NOMO-1 treated with dmso at 0.1 percent for 144 hours (cell line): ENCODE measurements at regions not wholly inside any gene's neighbourhood (a gene's known extent, or its start where the extent isn't known, plus 50 kb on each side); places are given as distances from the start of the nearest gene placed in this dataset.

Experiments used
- DNase-seq: peaks from one replicate; lab custom pipeline; 2025; ENCODE audit not compliant: unreplicated experiment; lab: John Stamatoyannopoulos, UW

DNA sequence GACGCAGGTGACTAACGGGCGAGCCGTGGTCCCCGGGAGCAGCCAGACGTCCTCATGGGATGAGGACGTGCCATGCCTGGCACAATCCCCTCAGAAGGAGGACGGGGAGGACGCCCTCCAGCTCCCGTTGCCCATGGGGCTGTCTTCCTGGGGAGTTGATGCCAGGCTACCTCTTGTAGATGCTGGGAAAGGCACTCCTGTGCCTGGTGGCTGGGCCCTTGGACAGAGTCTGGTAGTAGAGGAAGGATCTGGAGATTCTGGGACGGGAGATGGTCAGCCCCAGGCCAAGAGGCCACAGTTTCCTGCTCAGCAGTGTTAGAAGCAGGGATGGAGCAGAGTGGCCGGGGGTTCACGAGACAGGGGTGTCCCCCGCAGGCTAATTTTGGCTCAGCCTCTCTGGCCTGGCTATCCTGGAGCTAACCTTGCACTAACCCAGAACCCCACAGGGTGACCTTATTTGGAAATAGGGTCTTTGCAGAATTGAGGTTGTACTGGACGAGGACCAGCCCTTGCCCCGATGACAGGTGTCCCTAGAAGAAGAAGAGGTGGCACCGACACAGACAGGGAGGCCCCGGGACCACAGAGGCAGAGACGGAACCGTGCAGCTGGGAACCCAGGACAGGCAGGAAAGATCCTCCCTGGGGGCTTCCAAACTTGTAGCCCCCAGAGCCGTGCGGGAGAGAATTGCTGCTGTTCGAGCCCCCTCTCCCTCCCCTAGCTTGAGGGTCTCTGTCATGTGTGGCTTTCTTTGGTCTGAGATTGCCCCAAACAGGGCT lies 50.1 kb upstream of the ADRA2C start:
- no peak for DNase-seq

- DNase-seq, result no peak
These were observed 50.9 kb upstream of the ADRA2C start for GRCh38 chr4:3715061-3715854.

- no peak for DNase-seq
These were observed 51.6 kb upstream of the ADRA2C start for GRCh38 chr4:3714642-3715001.

- no peak for DNase-seq
These were observed 52.2 kb upstream of the ADRA2C start for GRCh38 chr4:3713817-3714641.

GRCh38 chr4:3713346-3713745 lies 52.8 kb upstream of the ADRA2C start:
- no peak for DNase-seq

GRCh38 chr4:3712936-3713335 lies 53.2 kb upstream of the ADRA2C start:
- no peak for DNase-seq

- no peak for DNase-seq
These were observed 53.9 kb upstream of the ADRA2C start for GRCh38 chr4:3712112-3712805.

DNA sequence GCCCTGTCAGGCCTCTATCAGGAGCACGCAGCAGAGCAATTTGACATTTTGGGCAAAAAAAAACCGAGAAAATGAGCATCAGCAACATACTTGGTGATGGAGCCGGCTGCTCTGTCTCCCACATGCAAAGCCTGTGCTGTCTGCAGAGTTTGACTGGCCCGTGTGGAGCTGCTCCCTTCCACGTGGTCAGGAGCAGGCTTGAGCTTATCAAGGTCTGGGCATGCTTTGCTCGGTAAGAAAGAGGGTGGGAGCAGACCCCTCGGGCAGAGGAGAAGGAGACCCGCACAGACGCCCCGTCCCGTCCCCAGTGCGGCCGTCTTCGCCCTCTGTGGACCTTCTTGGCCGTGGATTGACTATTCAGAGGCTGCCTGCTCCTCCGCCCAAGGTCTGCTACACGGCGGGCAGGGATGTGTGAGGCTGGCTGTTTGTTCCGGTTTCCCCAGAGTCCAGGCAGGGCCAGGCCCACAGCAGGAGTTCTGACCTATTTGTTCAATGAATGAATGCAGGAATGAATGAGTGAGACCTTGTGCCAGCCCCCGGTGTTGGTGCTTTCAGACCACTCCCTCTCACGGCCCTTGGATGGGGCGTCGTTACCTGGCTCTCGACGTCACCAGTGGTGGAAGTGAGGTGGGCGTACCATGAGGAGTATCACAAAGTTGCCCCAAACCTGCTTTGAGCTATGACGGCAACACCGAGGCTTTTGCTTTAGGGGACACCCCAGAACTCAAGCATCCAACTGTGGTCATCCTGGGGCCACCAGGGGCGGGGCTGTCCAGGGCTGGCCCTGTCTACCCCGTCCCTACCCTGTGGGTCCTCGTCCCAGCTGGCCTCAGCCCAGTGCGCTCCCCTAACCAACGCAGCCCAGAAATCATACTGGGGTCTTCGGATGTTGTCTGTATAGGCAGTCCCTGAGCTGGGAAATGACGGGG lies 54.7 kb upstream of the ADRA2C start:
- DNase-seq, result no peak

DNA sequence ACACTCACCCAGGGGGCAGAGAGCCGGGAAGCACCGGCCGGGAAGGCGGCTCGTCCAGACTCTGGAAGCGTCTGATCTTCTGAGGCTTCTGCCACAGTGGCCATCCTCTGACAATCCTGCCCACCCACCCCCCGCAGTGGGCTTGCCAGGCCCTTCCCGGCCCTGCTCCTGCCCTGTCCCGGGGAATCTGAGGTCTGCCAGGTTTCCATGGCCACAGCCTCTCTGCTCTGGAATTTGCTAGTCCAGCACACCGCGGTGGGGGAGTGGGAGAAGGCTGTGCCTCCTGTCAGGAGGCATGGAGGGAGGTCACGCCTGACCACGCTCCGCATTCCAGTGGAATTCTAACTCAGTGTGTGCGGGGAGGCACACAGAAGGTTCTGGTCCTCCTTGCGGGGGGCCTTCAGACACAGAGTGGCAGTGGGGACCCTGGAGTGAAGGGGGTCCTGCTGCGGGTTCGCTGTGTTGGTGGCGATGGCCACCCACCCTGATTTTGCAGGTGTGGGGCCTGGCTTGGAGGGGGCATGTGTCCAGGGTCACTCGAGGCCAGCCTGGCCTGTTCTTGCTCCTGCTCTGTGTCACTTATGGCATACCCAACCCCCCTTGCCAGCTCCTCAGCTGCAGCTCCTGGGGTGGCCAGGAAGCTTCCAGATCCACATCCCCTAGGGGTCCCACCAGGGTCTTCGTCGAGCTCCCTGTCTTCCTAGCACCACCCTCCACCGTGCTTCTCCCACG lies 55.6 kb upstream of the ADRA2C start:
- DNase-seq, result no peak

- DNase-seq, result no peak
These were observed 56.2 kb upstream of the ADRA2C start for GRCh38 chr4:3709846-3710441.

DNA sequence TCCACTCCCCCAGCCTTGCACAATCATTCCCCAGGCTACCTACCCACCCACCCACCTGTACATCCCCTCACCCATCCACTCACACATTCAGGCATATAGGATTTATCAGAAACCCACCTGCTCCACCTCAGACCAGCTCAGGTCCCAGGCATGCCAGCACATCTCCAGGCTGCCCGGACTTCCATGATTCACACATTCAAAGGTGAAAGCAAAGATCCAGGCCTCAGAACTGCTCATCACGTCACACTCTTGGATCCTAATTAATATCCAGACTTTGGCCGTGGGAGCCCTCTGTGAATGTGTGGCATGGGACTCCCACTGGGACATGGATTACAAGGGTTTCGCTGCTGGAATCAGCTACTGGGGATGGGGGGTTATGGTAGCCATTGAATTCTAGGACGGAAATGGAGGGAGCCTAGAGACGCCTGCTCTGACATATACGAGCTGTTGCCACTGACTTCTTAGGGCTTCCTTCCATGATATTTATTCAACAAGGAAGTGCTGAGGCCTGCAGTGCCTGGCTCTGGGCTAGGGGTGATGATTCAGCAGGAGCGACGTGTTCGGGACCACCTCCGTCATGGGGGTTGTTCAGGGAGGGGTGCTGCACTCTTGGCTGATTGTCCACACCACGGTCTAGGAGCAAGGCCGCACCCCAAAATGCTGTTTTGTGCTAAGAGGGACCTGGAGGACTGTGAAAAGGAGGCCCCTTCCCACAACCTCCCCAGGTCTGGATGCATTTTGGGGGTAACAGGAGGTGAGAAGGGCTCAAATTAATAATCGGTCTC lies 56.9 kb upstream of the ADRA2C start:
- DNase-seq, result no peak

DNA sequence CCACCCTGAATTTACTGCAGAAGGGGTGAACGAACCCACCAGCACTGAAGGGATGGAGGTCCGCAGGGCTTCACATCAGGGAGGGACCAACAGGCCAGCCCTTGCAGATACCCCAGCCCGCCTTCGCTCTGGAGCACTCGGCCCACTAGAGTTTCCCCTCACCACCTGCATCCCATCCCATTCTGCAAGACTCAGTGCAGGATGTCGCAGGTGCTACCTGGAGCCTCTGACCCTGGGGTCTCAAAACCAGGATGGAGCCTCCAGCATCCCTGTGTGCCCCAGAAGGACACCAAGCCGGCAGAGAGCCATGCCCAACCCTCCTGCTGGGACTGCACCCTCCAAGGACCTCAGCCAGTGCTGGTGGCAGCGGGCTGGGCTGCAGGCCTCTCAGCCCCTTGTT lies 57.6 kb upstream of the ADRA2C start:
- no peak for DNase-seq

GRCh38 chr4:3708103-3708510 lies 58.1 kb upstream of the ADRA2C start:
- DNase-seq, result peak; percentile 88

- DNase-seq, result no peak
These were observed 58.6 kb upstream of the ADRA2C start for GRCh38 chr4:3707423-3708102.

- no peak for DNase-seq
These were observed 59.4 kb upstream of the ADRA2C start for GRCh38 chr4:3706565-3707422.

GRCh38 chr4:3706111-3706511 lies 60.1 kb upstream of the ADRA2C start:
- DNase-seq, result no peak
